Astrocyte (in vitro differentiated cells and primary cell): ENCODE measurements at regions not wholly inside any gene's neighbourhood (a gene's known extent, or its start where the extent isn't known, plus 50 kb on each side); places are given as distances from the start of the nearest gene placed in this dataset.
"Not testable (repeated sequence)": the region's sequence is repeated elsewhere in the genome, so short reads cannot be mapped to it uniquely, and the experiment has no call there.

Experiments
- DNase-seq: peaks from one replicate; pipeline ENCODE4 v3.0.0-alpha.2; 2010; ENCODE audit warnings: low read depth
- FAIRE-seq: peaks from 2 replicates; lab custom pipeline; 2011; peaks lifted over from hg19 to GRCh38; lab: Jason Lieb, UNC
- H2AFZ ChIP-seq: 2 replicates; pipeline ENCODE4 v1.6.0; 2012; ENCODE audit warnings: low read depth, low read length, inconsistent platforms
- H3K27ac ChIP-seq: 2 replicates; pipeline ENCODE4 v1.5.1; 2011; ENCODE audit warnings: low read depth, low read length, inconsistent platforms
- H3K27me3 ChIP-seq: 2 replicates; pipeline ENCODE4 v1.6.0; 2011; ENCODE audit warnings: low read length, inconsistent platforms; ENCODE audit not compliant: insufficient read depth
- H3K36me3 ChIP-seq: 2 replicates; pipeline ENCODE4 v1.5.1; 2011; ENCODE audit warnings: low read length, inconsistent platforms; ENCODE audit not compliant: insufficient read depth
- H3K4me1 ChIP-seq: 2 replicates; pipeline ENCODE4 v1.5.1; 2011; ENCODE audit warnings: low read length, inconsistent platforms; ENCODE audit not compliant: insufficient read depth
- H3K4me2 ChIP-seq: 2 replicates; pipeline ENCODE4 v1.6.0; 2012; ENCODE audit warnings: low read length, inconsistent platforms
- H3K4me3 ChIP-seq: 2 replicates; pipeline ENCODE4 v1.5.1; 2011; ENCODE audit warnings: low read depth, mild to moderate bottlenecking, low read length, inconsistent platforms; ENCODE audit not compliant: insufficient read depth
- H3K79me2 ChIP-seq: 2 replicates; pipeline ENCODE4 v1.6.0; 2012; ENCODE audit warnings: mild to moderate bottlenecking, low read length, inconsistent platforms; ENCODE audit not compliant: insufficient read depth
- H3K9ac ChIP-seq: 2 replicates; pipeline ENCODE4 v1.6.0; 2012; ENCODE audit warnings: mild to moderate bottlenecking, low read length, inconsistent platforms
- H3K9me3 ChIP-seq: 2 replicates; pipeline ENCODE4 v1.5.1; 2012; ENCODE audit warnings: low read depth, mild to moderate bottlenecking, low read length, inconsistent platforms; ENCODE audit not compliant: insufficient read depth
- H4K20me1 ChIP-seq: 2 replicates; pipeline ENCODE4 v1.6.0; 2012; ENCODE audit warnings: low read length, inconsistent platforms; ENCODE audit not compliant: insufficient read depth
- H3K27ac Mint-ChIP-seq: one replicate; pipeline ENCODE4 v1.8.0; 2021; ENCODE audit warnings: mild to moderate bottlenecking, mixed read lengths; ENCODE audit not compliant: unreplicated experiment
- H3K27me3 Mint-ChIP-seq: one replicate; pipeline ENCODE4 v1.8.0; 2021; ENCODE audit warnings: low read depth, mixed read lengths; ENCODE audit not compliant: unreplicated experiment
- H3K36me3 Mint-ChIP-seq: one replicate; pipeline ENCODE4 v1.8.0; 2021; ENCODE audit warnings: low read depth, mixed read lengths; ENCODE audit not compliant: unreplicated experiment
- H3K4me1 Mint-ChIP-seq: one replicate; pipeline ENCODE4 v1.8.0; 2021; ENCODE audit warnings: low read depth, mixed read lengths; ENCODE audit not compliant: unreplicated experiment
- H3K4me3 Mint-ChIP-seq: one replicate; pipeline ENCODE4 v1.8.0; 2021; ENCODE audit warnings: mild to moderate bottlenecking, moderate library complexity, mixed read lengths; ENCODE audit not compliant: unreplicated experiment
- H3K9me3 Mint-ChIP-seq: one replicate; pipeline ENCODE4 v1.8.0; 2021; ENCODE audit warnings: mild to moderate bottlenecking, mixed read lengths; ENCODE audit not compliant: unreplicated experiment
- CTCF ChIP-seq: IDR thresholded peaks from 2 replicates; pipeline ENCODE4 v1.5.1; 2011; ENCODE audit warnings: low read depth, mild to moderate bottlenecking, inconsistent platforms, low read length, moderate library complexity; ENCODE audit not compliant: insufficient read depth
- EZH2 ChIP-seq: IDR thresholded peaks from 2 replicates; pipeline ENCODE4 v1.6.1; 2012; ENCODE audit warnings: mild to moderate bottlenecking, low read length, inconsistent platforms; ENCODE audit not compliant: insufficient read depth

GRCh38 chr17:20944014-20944865 lies 98.6 kb downstream of the USP22 start:
- H3K9me3 Mint-ChIP-seq, result peaks cover 2% of the 10 kb centered on the region
- Histone ChIP-seq H4K20me1 (no peaks in the 10 kb centered on the region), H3K27ac (no peak overlapping the region), H2AFZ (no peak overlapping the region), H3K9ac (no peak overlapping the region), H3K36me3 (no peaks in the 10 kb centered on the region), H3K4me2 (no peak overlapping the region), H3K27me3 (no peaks in the 10 kb centered on the region), H3K4me1 (no peaks in the 10 kb centered on the region), H3K4me3 (no peak overlapping the region), H3K79me2 (no peaks in the 10 kb centered on the region), H3K9me3 (no peaks in the 10 kb centered on the region)
- TF ChIP-seq CTCF (no peak), EZH2 (no peak)
- FAIRE-seq (no peak), DNase-seq (no peak)
- H3K4me3 Mint-ChIP-seq, result no peak overlapping the region
- no peaks in the 10 kb centered on the region for H3K4me1 Mint-ChIP-seq
- H3K36me3 Mint-ChIP-seq, result peaks cover 16% of the 10 kb centered on the region
- H3K27ac Mint-ChIP-seq, result no peak overlapping the region
- no peaks in the 10 kb centered on the region for H3K27me3 Mint-ChIP-seq

- FAIRE-seq, H3K4me3 Mint-ChIP-seq, H3K4me2 ChIP-seq, H3K4me3 ChIP-seq, H3K27ac ChIP-seq, H3K27me3 ChIP-seq, H4K20me1 ChIP-seq, H3K36me3 ChIP-seq, H3K4me1 ChIP-seq, H3K27ac Mint-ChIP-seq, DNase-seq, H3K79me2 ChIP-seq, H3K4me1 Mint-ChIP-seq, H2AFZ ChIP-seq, H3K9me3 Mint-ChIP-seq, H3K9me3 ChIP-seq, H3K9ac ChIP-seq, H3K27me3 Mint-ChIP-seq: not testable (repeated sequence)
- peaks cover 16% of the 10 kb centered on the region for H3K36me3 Mint-ChIP-seq
Measured at GRCh38 chr17:20947708-20948107, 95.1 kb downstream of the USP22 start.

- Mint-ChIP-seq H3K4me3 (no peak overlapping the region), H3K27ac (no peak overlapping the region), H3K36me3 (peaks cover 16% of the 10 kb centered on the region), H3K27me3 (peaks cover 2% of the 10 kb centered on the region), H3K4me1 (no peaks in the 10 kb centered on the region), H3K9me3 (peaks cover 2% of the 10 kb centered on the region)
- DNase-seq, result no peak
- no peak overlapping the region for H3K4me2 ChIP-seq
- H3K9me3 ChIP-seq, result no peaks in the 10 kb centered on the region
- no peaks in the 10 kb centered on the region for H3K36me3 ChIP-seq
- H4K20me1 ChIP-seq, result no peaks in the 10 kb centered on the region
- no peaks in the 10 kb centered on the region for H3K4me1 ChIP-seq
- H2AFZ ChIP-seq, result no peak overlapping the region
- H3K4me3 ChIP-seq, result no peak overlapping the region
- no peak for FAIRE-seq
- no peaks in the 10 kb centered on the region for H3K79me2 ChIP-seq
- TF ChIP-seq EZH2, result no peak
- no peak for TF ChIP-seq CTCF
- no peak overlapping the region for H3K9ac ChIP-seq
- H3K27me3 ChIP-seq, result no peaks in the 10 kb centered on the region
- H3K27ac ChIP-seq, result no peak overlapping the region
Measured at GRCh38 chr17:20948984-20949777, 93.6 kb downstream of the USP22 start.
